ENCODE measurements at regions not wholly inside any gene's neighbourhood (a gene's known extent, or its start where the extent isn't known, plus 50 kb on each side); places are given as distances from the start of the nearest gene placed in this dataset.
A peak's percentile ranks its signal among the peaks of the same experiment; 100 is the strongest.

DNA sequence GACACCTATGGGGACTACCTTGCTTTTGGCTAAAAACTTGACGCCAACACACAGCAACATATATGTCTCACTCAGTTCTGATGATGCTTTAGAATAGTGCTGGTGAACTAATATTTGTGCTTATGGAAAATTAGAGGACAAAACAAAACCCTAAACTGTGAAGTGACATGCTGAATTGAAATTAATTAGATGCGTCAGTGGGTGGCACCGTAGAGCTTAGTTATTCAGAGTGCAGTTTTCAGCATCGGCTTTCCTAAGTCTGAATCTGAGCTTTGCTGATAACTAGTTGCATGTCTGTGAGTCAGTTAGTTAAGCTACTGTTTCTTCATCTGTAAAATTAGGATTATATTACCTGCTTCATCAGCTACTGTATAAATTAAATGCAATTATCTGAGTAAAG is 245.0 kb upstream of the SORCS1 start:
- no peak for TF ChIP-seq POLR2A (IDR thresholded peaks at IDR 0.05)
- peak in 3 of 5 experiments; percentile 26 to 38 (median 32) for TF ChIP-seq CTCF (IDR thresholded peaks at IDR 0.05)
- TF ChIP-seq EP300 (IDR thresholded peaks at IDR 0.05), result no peak

Data from tibial nerve (tissue), 4 donors.